Thyroid gland (tissue), 4 donors: ENCODE measurements at regions not wholly inside any gene's neighbourhood (a gene's known extent, or its start where the extent isn't known, plus 50 kb on each side); places are given as distances from the start of the nearest gene placed in this dataset.

ENCODE experiments used
- DNase-seq, 2 donors: peaks; one replicate each; pipeline ENCODE4 v3.0.0-alpha.2; 2019
- H3K27ac ChIP-seq, 3 donors: fragments of 200-600 bp; sonication (generic); 1 replicate in 2 of 3; 2 replicates in 1 of 3; pipeline ENCODE4 v1.5.1; 2016 to 2019; ENCODE audit warnings: mild to moderate bottlenecking in 1 of 3, moderate library complexity in 1 of 3
- H3K27me3 ChIP-seq: fragments of 200-600 bp; sonication (generic); one replicate; pipeline ENCODE4 v1.5.1; 2019
- H3K36me3 ChIP-seq, 2 donors: fragments of 200-600 bp; sonication (generic); one replicate each; pipeline ENCODE4 v1.5.1; 2016 to 2019
- H3K4me1 ChIP-seq, 2 donors: fragments of 200-600 bp; sonication (generic); one replicate each; pipeline ENCODE4 v1.5.1; 2017 to 2019
- H3K4me3 ChIP-seq, 3 donors: fragments of 200-600 bp; sonication (generic); replicated peaks in 1 of 3; 1 replicate in 2 of 3; 2 replicates in 1 of 3; pipeline ENCODE4 v1.5.1; 2016; ENCODE audit warnings: mild to moderate bottlenecking in 1 of 3
- H3K9me3 ChIP-seq: fragments of 200-600 bp; sonication (generic); one replicate; pipeline ENCODE4 v1.5.1; 2017
- CTCF ChIP-seq, 6 experiments: fragments of 200-600 bp in 3 of 6; fragments of 450-650 bp in 3 of 6; sonication (generic) in 3 of 6; IDR thresholded peaks; one replicate each; pipeline ENCODE4 v1.5.1; 2016 to 2019; ENCODE audit warnings: antibody characterized with exemption in 6 of 6, mild to moderate bottlenecking in 2 of 6, inconsistent platforms in 1 of 6, moderate library complexity in 1 of 6
- POLR2A ChIP-seq, 2 donors: fragments of 450-650 bp; IDR thresholded peaks; one replicate each; pipeline ENCODE4 v1.6.1; 2017; ENCODE audit warnings: antibody characterized with exemption in 2 of 2, mild to moderate bottlenecking in 2 of 2, moderate library complexity in 1 of 2
- WGBS, 2 donors: methylation state at CpG; one replicate each; pipeline ENCODE4 v1.1.5; 2017; 5-methylcytosine and 5-hydroxymethylcytosine counted together
- intact Hi-C: fragments of 100-400 bp; cut with DNase I; formaldehyde crosslinking; loops from one replicate; pipeline ENCODE4 v1.15.1; 2023

GRCh38 chr5:114191441-114191840, 170.4 kb upstream of the KCNN2 start:
- H3K4me3 ChIP-seq, result no peak overlapping the region
- H3K27ac ChIP-seq, result no peak overlapping the region
- H3K9me3 ChIP-seq, result no peaks in the 10 kb centered on the region
- no peaks in the 10 kb centered on the region for H3K4me1 ChIP-seq
- TF ChIP-seq CTCF (IDR thresholded peaks at IDR 0.05), result no peak
- TF ChIP-seq POLR2A (IDR thresholded peaks at IDR 0.05), result no peak
- H3K27me3 ChIP-seq, result no peaks in the 10 kb centered on the region
- WGBS, 2 donors, result 51 to 62% methylated on average over 1 of the region's 1 CpG
- H3K36me3 ChIP-seq, result no peaks in the 10 kb centered on the region
- intact Hi-C loops, result no loop called here
- DNase-seq, result no peak

- Histone ChIP-seq H3K9me3 (no peaks in the 10 kb centered on the region), H3K4me1 (no peaks in the 10 kb centered on the region), H3K27me3 (no peaks in the 10 kb centered on the region), H3K4me3 (no peak overlapping the region), H3K36me3 (no peaks in the 10 kb centered on the region), H3K27ac (no peak overlapping the region)
- intact Hi-C loops, result no loop called here
- TF ChIP-seq POLR2A (IDR thresholded peaks at IDR 0.05) (no peak), CTCF (IDR thresholded peaks at IDR 0.05) (no peak)
- DNase-seq, result no peak
- 85 to 88% methylated on average over 3 of the region's 3 CpGs for WGBS, 2 donors
Observed at GRCh38 chr5:114192108-114192507, 169.8 kb upstream of the KCNN2 start.

GRCh38 chr5:114201332-114201731, 160.5 kb upstream of the KCNN2 start:
- WGBS, 2 donors, result 50 to 88% methylated on average over 1 of the region's 1 CpG
- TF ChIP-seq POLR2A (IDR thresholded peaks at IDR 0.05), result no peak
- no peak for TF ChIP-seq CTCF (IDR thresholded peaks at IDR 0.05)

GRCh38 chr5:114204923-114205322, 156.9 kb upstream of the KCNN2 start:
- intact Hi-C loops, result no loop called here
- Histone ChIP-seq H3K27ac (no peak overlapping the region), H3K36me3 (no peaks in the 10 kb centered on the region)

More at GRCh38 chr5:114201332-114201731, 160.5 kb upstream of the KCNN2 start:
- H3K4me3 ChIP-seq, result no peak overlapping the region
- no peak overlapping the region for H3K27ac ChIP-seq
- H3K9me3 ChIP-seq, result no peaks in the 10 kb centered on the region
- H3K4me1 ChIP-seq, result no peaks in the 10 kb centered on the region
- H3K27me3 ChIP-seq, result no peaks in the 10 kb centered on the region
- DNase-seq, result no peak
- intact Hi-C loops, result no loop called here
- H3K36me3 ChIP-seq, result no peaks in the 10 kb centered on the region

GRCh38 chr5:114206640-114207039, 155.2 kb upstream of the KCNN2 start:
- intact Hi-C loops, result no loop called here
- Histone ChIP-seq H3K4me3 (no peak overlapping the region), H3K4me1 (no peaks in the 10 kb centered on the region), H3K27ac (no peak overlapping the region), H3K9me3 (no peaks in the 10 kb centered on the region), H3K36me3 (no peaks in the 10 kb centered on the region), H3K27me3 (no peaks in the 10 kb centered on the region)
- WGBS, 2 donors, result 69 to 76% methylated on average over 3 of the region's 3 CpGs
- no peak for DNase-seq
- TF ChIP-seq POLR2A (IDR thresholded peaks at IDR 0.05), result no peak
- TF ChIP-seq CTCF (IDR thresholded peaks at IDR 0.05), result no peak

More at GRCh38 chr5:114204923-114205322, 156.9 kb upstream of the KCNN2 start:
- DNase-seq, result no peak
- H3K27me3 ChIP-seq, result no peaks in the 10 kb centered on the region
- 83 to 86% methylated on average over 2 of the region's 2 CpGs for WGBS, 2 donors
- TF ChIP-seq CTCF (IDR thresholded peaks at IDR 0.05) (no peak), POLR2A (IDR thresholded peaks at IDR 0.05) (no peak)
- no peaks in the 10 kb centered on the region for H3K9me3 ChIP-seq
- no peak overlapping the region for H3K4me3 ChIP-seq
- no peaks in the 10 kb centered on the region for H3K4me1 ChIP-seq
